Hepatocyte (in vitro differentiated cells): ENCODE measurements at regions not wholly inside any gene's neighbourhood (a gene's known extent, or its start where the extent isn't known, plus 50 kb on each side); places are given as distances from the start of the nearest gene placed in this dataset.

ENCODE experiments used
- EZH2phosphoT487 ChIP-seq: fragments of 200-600 bp; sonication (generic); IDR thresholded peaks from one replicate; pipeline ENCODE4 v1.6.1; 2018; ENCODE audit warnings: antibody characterized with exemption, mild to moderate bottlenecking, low read depth, moderate library complexity; ENCODE audit not compliant: unreplicated experiment, severe bottlenecking
- TF ChIP-seq, protein P1 (sequence below): fragments of 200-600 bp; sonication (generic); IDR thresholded peaks from 2 replicates; pipeline ENCODE4 v1.5.1; 2016; ENCODE audit warnings: antibody characterized with exemption, mild to moderate bottlenecking; ENCODE audit not compliant: poor library complexity

DNA sequence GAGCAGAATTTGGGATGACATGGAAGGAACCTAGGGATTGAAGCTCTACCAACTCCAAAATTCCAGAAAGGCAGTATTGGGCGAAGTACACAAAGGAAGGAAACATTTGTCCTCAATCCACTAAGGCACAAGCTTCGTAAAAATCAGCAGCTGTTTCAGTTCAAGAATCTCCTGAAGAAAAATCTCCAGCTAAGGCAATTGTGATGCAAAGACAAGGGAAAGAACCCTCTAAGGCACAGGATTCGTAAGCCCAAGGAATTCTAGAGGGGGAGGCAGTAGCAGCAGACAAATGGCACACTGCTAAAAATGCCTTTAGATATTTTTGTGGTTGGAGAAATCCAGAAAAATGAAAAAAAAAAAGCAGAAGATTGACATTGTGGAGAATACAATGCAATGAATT, 64.5 kb upstream of the PLPPR5 start:
- TF ChIP-seq EZH2phosphoT487: no peak
- TF ChIP-seq, protein P1, sequence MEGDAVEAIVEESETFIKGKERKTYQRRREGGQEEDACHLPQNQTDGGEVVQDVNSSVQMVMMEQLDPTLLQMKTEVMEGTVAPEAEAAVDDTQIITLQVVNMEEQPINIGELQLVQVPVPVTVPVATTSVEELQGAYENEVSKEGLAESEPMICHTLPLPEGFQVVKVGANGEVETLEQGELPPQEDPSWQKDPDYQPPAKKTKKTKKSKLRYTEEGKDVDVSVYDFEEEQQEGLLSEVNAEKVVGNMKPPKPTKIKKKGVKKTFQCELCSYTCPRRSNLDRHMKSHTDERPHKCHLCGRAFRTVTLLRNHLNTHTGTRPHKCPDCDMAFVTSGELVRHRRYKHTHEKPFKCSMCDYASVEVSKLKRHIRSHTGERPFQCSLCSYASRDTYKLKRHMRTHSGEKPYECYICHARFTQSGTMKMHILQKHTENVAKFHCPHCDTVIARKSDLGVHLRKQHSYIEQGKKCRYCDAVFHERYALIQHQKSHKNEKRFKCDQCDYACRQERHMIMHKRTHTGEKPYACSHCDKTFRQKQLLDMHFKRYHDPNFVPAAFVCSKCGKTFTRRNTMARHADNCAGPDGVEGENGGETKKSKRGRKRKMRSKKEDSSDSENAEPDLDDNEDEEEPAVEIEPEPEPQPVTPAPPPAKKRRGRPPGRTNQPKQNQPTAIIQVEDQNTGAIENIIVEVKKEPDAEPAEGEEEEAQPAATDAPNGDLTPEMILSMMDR: no peak
